SU-DHL-6 (cell line): ENCODE measurements at regions not wholly inside any gene's neighbourhood (a gene's known extent, or its start where the extent isn't known, plus 50 kb on each side); places are given as distances from the start of the nearest gene placed in this dataset.

Experiments used
- CTCF ChIP-seq: fragments of 200-600 bp; sonication (generic); IDR thresholded peaks from one replicate; pipeline ENCODE4 v1.5.1; 2017; ENCODE audit warnings: antibody characterized with exemption, mild to moderate bottlenecking, low read length, moderate library complexity; ENCODE audit not compliant: insufficient read depth, poor library complexity, severe bottlenecking
- EZH2phosphoT487 ChIP-seq: fragments of 200-600 bp; sonication (generic), shearing (Covaris generic); conservative IDR thresholded peaks from 2 replicates; pipeline ENCODE4 v1.6.1; 2018; ENCODE audit warnings: mild to moderate bottlenecking, antibody characterized with exemption, low read length, moderate library complexity, mixed read lengths

GRCh38 chr4:86536151-86536550 lies 58.0 kb upstream of the PTPN13 start:
- TF ChIP-seq CTCF, result no peak
- no peak for TF ChIP-seq EZH2phosphoT487
